Heart left ventricle (tissue), 13 donors: ENCODE measurements at regions not wholly inside any gene's neighbourhood (a gene's known extent, or its start where the extent isn't known, plus 50 kb on each side); places are given as distances from the start of the nearest gene placed in this dataset.

Experiments
- CTCF ChIP-seq, 12 donors: fragments of 200-600 bp; sonication (generic) in 4 of 12; IDR thresholded peaks; one replicate each; pipeline versions ENCODE4 v1.5.0 to v1.8.0; 2018 to 2022; ENCODE audit warnings: antibody characterized with exemption in 12 of 12, mild to moderate bottlenecking in 5 of 12
- POLR2A ChIP-seq, 2 donors: fragments of 450-650 bp; IDR thresholded peaks; one replicate each; pipeline ENCODE4 v1.6.1; 2017; ENCODE audit warnings: antibody characterized with exemption in 2 of 2, mild to moderate bottlenecking in 2 of 2, moderate library complexity in 2 of 2
- donor health status: ischemic (EF 13 %, LVEDD 7.1; RV severe dilation, severe dysfunction).
- donor health status: DM: no; HTN: yes; CAD: no.
- donor health status: DM: no; HTN: no; CAD: no.
- donor health status: ischemic (EF 25% LVEDD 6.9; RV normal size, moderate dysfunction).
- donor health status: ischemic (EF 25% LVEDD 5.7; RV mildly dilated, moderate dysfunction).
- donor health status: ischemic (EF 35%, LVEDD 5.7; RV mildly dilated, moderate dysfunction).
- donor health status: nonischemic (EF 11% LVEDD 7.7; RV severe dilation, severe dysfunction).
- donor health status: DM: yes; HTN: yes; CAD: no.
- donor health status: PGD.
- donor health status: ischemic (EF 29% LVEDD 5.4; RV normal size, mild dysfunction).
- donor health status: nonischemic (EF 23%, LVEDD 6.1; RV moderate dilation, normal function).

GRCh38 chr18:5606951-5607350, 63.2 kb upstream of the EPB41L3 start:
- TF ChIP-seq CTCF (IDR thresholded peaks at IDR 0.05), result no peak
- no peak for TF ChIP-seq POLR2A (IDR thresholded peaks at IDR 0.05)
